GM12878 (cell line): ENCODE measurements at regions not wholly inside any gene's neighbourhood (a gene's known extent, or its start where the extent isn't known, plus 50 kb on each side); places are given as distances from the start of the nearest gene placed in this dataset.

ENCODE experiments used
- CBFB ChIP-seq: IDR thresholded peaks from 2 replicates; pipeline ENCODE4 v1.6.1; 2016; ENCODE audit warnings: antibody characterized with exemption, low read depth
- MEF2B ChIP-seq: fragments of 450-650 bp; IDR thresholded peaks from 2 replicates; pipeline ENCODE4 v1.6.1; 2018; ENCODE audit warnings: mild to moderate bottlenecking, moderate library complexity; ENCODE audit not compliant: partially characterized antibody, poor library complexity, severe bottlenecking
- NBN ChIP-seq: fragments of 450-650 bp; IDR thresholded peaks from 2 replicates; pipeline ENCODE4 v1.6.1; 2016
- POLR2A ChIP-seq: IDR thresholded peaks from 2 replicates; pipeline ENCODE4 v1.6.1; 2011; ENCODE audit warnings: low read depth, mild to moderate bottlenecking, low read length
- SRF ChIP-seq, 2 experiments: IDR thresholded peaks; 2 replicates each; pipeline ENCODE4 v1.6.1; 2011; ENCODE audit warnings: low read depth in 2 of 2, low read length in 2 of 2, mild to moderate bottlenecking in 1 of 2, moderate library complexity in 1 of 2
- WRNIP1 ChIP-seq: IDR thresholded peaks from 2 replicates; pipeline ENCODE4 v1.6.1; 2011; ENCODE audit warnings: low read depth, low read length, improper control_type of control experiment, borderline replicate concordance
- ZNF24 ChIP-seq: fragments of 450-650 bp; IDR thresholded peaks from 2 replicates; pipeline ENCODE4 v1.6.1; 2017; ENCODE audit warnings: antibody characterized with exemption, mild to moderate bottlenecking
- ZNF274 ChIP-seq: IDR thresholded peaks from one replicate; pipeline ENCODE4 v1.8.0; 2011; ENCODE audit not compliant: insufficient read length, insufficient read depth
- TF ChIP-seq, protein P1 (sequence below): fragments of 150-350 bp; IDR thresholded peaks from 2 replicates; pipeline ENCODE4 v1.6.1; 2016; ENCODE audit warnings: low read depth, low read length
- TF ChIP-seq, protein P2 (sequence below), 3 experiments: IDR thresholded peaks in 2 of 3; conservative IDR thresholded peaks in 1 of 3; 2 replicates each; pipeline ENCODE4 v1.5.1; 2011; ENCODE audit warnings: low read depth in 3 of 3, low read length in 3 of 3, mild to moderate bottlenecking in 3 of 3, control low read depth in 2 of 3, moderate library complexity in 2 of 3, inconsistent platforms in 1 of 3, mixed read lengths in 1 of 3; ENCODE audit not compliant: control insufficient read depth in 2 of 3, insufficient read depth in 1 of 3; ENCODE audit errors: extremely low read depth in 1 of 3
- TF ChIP-seq, protein P3 (sequence below): IDR thresholded peaks from 2 replicates; pipeline ENCODE4 v1.6.1; 2012; ENCODE audit warnings: mild to moderate bottlenecking, low read depth, low read length

DNA sequence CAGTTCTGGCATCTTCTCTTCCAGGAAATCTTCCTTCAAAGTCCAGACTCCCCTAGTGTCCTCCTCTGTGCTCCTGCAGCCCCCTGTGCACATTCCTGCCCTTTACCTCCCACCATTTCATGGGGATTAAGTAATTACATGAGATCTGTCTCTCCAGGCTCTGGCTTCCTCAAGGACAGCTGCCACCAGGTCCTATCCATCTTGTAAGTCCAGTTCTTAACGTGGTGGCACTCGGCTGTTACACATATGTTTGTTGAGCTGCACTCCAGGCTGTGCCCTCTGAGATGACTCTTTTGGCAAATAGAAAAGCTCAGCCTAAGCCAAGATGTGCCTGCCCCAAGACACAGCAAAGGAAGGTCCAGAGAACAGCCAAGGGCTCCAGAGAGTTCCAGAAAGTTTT lies 57.4 kb upstream of the CAMK1G start:
- TF ChIP-seq NBN (no peak), POLR2A (no peak), WRNIP1 (no peak), CBFB (no peak), ZNF24 (no peak), MEF2B (no peak), SRF (IDR thresholded peaks at IDR 0.05; ENCODE audit: low read depth in 2 of 2, low read length in 2 of 2) (no peak), ZNF274 (no peak)
- TF ChIP-seq, protein P1, sequence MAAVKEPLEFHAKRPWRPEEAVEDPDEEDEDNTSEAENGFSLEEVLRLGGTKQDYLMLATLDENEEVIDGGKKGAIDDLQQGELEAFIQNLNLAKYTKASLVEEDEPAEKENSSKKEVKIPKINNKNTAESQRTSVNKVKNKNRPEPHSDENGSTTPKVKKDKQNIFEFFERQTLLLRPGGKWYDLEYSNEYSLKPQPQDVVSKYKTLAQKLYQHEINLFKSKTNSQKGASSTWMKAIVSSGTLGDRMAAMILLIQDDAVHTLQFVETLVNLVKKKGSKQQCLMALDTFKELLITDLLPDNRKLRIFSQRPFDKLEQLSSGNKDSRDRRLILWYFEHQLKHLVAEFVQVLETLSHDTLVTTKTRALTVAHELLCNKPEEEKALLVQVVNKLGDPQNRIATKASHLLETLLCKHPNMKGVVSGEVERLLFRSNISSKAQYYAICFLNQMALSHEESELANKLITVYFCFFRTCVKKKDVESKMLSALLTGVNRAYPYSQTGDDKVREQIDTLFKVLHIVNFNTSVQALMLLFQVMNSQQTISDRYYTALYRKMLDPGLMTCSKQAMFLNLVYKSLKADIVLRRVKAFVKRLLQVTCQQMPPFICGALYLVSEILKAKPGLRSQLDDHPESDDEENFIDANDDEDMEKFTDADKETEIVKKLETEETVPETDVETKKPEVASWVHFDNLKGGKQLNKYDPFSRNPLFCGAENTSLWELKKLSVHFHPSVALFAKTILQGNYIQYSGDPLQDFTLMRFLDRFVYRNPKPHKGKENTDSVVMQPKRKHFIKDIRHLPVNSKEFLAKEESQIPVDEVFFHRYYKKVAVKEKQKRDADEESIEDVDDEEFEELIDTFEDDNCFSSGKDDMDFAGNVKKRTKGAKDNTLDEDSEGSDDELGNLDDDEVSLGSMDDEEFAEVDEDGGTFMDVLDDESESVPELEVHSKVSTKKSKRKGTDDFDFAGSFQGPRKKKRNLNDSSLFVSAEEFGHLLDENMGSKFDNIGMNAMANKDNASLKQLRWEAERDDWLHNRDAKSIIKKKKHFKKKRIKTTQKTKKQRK: no peak
- TF ChIP-seq, protein P2, sequence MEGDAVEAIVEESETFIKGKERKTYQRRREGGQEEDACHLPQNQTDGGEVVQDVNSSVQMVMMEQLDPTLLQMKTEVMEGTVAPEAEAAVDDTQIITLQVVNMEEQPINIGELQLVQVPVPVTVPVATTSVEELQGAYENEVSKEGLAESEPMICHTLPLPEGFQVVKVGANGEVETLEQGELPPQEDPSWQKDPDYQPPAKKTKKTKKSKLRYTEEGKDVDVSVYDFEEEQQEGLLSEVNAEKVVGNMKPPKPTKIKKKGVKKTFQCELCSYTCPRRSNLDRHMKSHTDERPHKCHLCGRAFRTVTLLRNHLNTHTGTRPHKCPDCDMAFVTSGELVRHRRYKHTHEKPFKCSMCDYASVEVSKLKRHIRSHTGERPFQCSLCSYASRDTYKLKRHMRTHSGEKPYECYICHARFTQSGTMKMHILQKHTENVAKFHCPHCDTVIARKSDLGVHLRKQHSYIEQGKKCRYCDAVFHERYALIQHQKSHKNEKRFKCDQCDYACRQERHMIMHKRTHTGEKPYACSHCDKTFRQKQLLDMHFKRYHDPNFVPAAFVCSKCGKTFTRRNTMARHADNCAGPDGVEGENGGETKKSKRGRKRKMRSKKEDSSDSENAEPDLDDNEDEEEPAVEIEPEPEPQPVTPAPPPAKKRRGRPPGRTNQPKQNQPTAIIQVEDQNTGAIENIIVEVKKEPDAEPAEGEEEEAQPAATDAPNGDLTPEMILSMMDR (IDR thresholded peaks at IDR 0.05 in 2 of 3, conservative IDR thresholded peaks at IDR 0.05 in 1 of 3; ENCODE audit: control insufficient read depth in 2 of 3, extremely low read depth in 1 of 3, insufficient read depth in 1 of 3, low read depth in 3 of 3, low read length in 3 of 3): no peak
- TF ChIP-seq, protein P3, sequence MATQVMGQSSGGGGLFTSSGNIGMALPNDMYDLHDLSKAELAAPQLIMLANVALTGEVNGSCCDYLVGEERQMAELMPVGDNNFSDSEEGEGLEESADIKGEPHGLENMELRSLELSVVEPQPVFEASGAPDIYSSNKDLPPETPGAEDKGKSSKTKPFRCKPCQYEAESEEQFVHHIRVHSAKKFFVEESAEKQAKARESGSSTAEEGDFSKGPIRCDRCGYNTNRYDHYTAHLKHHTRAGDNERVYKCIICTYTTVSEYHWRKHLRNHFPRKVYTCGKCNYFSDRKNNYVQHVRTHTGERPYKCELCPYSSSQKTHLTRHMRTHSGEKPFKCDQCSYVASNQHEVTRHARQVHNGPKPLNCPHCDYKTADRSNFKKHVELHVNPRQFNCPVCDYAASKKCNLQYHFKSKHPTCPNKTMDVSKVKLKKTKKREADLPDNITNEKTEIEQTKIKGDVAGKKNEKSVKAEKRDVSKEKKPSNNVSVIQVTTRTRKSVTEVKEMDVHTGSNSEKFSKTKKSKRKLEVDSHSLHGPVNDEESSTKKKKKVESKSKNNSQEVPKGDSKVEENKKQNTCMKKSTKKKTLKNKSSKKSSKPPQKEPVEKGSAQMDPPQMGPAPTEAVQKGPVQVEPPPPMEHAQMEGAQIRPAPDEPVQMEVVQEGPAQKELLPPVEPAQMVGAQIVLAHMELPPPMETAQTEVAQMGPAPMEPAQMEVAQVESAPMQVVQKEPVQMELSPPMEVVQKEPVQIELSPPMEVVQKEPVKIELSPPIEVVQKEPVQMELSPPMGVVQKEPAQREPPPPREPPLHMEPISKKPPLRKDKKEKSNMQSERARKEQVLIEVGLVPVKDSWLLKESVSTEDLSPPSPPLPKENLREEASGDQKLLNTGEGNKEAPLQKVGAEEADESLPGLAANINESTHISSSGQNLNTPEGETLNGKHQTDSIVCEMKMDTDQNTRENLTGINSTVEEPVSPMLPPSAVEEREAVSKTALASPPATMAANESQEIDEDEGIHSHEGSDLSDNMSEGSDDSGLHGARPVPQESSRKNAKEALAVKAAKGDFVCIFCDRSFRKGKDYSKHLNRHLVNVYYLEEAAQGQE: no peak
